ENCODE measurements at regions not wholly inside any gene's neighbourhood (a gene's known extent, or its start where the extent isn't known, plus 50 kb on each side); places are given as distances from the start of the nearest gene placed in this dataset.

DNA sequence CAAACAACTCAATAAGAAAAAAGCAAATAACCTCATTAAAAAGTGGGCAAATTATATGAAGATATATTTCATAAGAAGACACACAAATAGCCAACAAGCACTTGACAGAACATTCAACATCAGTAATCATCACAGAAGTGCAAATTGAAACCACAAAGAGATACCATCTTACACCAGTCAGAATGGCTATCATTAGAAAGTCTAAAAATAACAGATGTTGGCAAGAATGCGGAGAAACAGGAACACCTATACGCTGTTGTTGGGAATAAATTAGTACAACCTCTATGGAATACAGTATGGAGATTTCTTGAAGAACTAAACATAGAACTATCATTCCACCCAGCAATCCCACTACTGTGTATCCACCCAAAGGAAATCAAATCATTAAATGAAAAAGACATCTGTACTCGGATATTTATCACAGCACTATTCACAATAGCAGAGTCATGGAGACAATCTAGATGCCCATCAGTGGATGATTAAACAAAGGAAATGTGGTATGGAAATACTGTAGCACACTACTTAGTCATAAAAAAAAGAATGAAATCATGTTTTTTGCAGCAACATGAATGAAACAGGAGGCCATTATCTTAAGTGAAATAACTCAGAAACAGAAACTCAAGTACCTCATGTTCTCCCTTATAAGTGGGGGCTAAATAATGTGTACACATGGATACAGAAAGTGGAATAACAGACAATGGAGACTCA, 106.8 kb upstream of the FST start:
- H3K4me1 Mint-ChIP-seq, result peaks cover 8% of the 10 kb centered on the region
- no peak overlapping the region for H3K4me3 Mint-ChIP-seq
- H3K27me3 Mint-ChIP-seq, result peaks cover 14% of the 10 kb centered on the region
- H3K36me3 Mint-ChIP-seq, result no peaks in the 10 kb centered on the region
- no peak for DNase-seq
- H3K27ac Mint-ChIP-seq, result no peak overlapping the region
- peaks cover 1% of the 10 kb centered on the region for H3K9me3 Mint-ChIP-seq

GRCh38 chr5:53376853-53377252, 103.6 kb upstream of the FST start:
- Mint-ChIP-seq H3K36me3 (no peaks in the 10 kb centered on the region), H3K27ac (no peak overlapping the region), H3K4me3 (no peak overlapping the region), H3K27me3 (peaks cover 7% of the 10 kb centered on the region), H3K4me1 (peaks cover 8% of the 10 kb centered on the region), H3K9me3 (peaks cover 1% of the 10 kb centered on the region)
- no peak for DNase-seq

DNA sequence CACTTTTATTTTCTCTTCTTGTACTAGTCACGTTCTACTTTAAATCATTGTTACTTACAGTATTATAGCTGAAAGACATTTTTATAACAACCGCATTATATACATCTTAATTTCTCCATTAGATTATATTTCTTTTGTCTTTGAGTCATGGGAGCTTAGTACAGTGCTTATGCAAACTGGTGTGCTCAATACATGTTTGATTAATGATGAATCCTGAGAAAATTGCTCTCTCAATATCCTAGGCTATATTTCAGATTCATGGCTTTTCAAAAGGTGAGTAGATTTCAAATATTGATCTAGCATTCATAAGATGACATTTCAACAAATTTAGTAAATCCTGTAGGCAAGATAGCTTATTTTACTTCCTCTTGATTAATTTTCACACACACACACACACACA, 102.2 kb upstream of the FST start:
- Mint-ChIP-seq H3K4me1 (peaks cover 8% of the 10 kb centered on the region), H3K27me3 (peaks cover 7% of the 10 kb centered on the region), H3K27ac (no peak overlapping the region), H3K36me3 (no peaks in the 10 kb centered on the region), H3K4me3 (no peak overlapping the region), H3K9me3 (peaks cover 1% of the 10 kb centered on the region)
- DNase-seq, result no peak

DNA sequence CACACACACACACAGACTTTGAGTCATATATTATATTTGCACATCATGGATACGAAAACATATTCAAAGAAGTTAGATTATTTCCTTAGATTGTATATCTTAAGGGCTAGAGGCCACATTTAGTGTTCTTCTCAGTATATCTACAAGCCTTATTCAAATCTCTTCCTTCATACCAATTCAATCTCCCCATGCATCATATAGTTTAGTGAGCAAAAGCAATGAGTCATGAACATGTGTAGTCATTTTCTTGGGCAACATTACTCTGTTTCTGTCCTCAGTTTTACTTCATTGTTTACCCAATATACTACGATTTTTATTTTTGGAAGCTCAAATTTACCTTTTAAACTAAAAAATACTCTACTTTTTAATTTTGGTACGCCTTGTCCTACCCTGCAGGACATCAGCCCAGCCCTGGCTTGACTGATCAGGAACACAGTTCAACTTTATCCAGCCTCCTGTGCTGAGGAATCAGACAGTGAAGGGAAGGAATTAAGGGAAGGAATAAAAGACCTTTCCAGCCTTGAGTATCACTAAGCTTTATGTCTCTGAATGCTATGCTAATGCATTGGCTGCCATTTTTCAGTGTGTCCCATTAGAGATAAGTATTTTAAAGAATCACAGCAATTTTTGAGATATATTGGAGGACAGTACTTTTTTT, 101.7 kb upstream of the FST start:
- Mint-ChIP-seq H3K27me3 (peaks cover 7% of the 10 kb centered on the region), H3K4me3 (no peak overlapping the region), H3K36me3 (no peaks in the 10 kb centered on the region), H3K4me1 (peaks cover 7% of the 10 kb centered on the region), H3K9me3 (peaks cover 1% of the 10 kb centered on the region), H3K27ac (no peak overlapping the region)
- DNase-seq, result no peak

DNA sequence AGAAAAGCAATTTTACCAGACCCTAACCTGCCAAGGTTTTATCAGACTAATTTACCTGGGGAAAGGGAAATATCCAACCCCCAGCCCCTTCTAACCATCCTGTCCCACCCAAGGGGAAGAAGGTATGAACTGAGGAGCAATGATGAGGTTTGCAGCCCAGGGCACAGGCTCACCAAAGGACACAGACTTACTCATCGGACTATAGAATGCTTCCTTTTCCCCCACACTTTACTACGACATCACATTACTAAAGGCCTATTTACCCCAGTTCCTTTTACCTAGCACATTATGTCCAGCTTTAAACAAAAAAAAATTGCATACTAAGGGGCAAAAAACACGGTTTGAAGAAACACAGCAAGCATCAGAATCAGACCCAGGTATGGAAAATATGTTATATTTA, 94.1 kb upstream of the FST start:
- Mint-ChIP-seq H3K27ac (no peak overlapping the region), H3K36me3 (no peaks in the 10 kb centered on the region), H3K27me3 (peaks cover 15% of the 10 kb centered on the region), H3K4me3 (no peak overlapping the region), H3K4me1 (no peaks in the 10 kb centered on the region), H3K9me3 (peaks cover 18% of the 10 kb centered on the region)
- no peak for DNase-seq

GRCh38 chr5:53389093-53389492, 91.3 kb upstream of the FST start:
- DNase-seq, result no peak
- peaks cover 18% of the 10 kb centered on the region for H3K9me3 Mint-ChIP-seq
- H3K27me3 Mint-ChIP-seq, result peaks cover 14% of the 10 kb centered on the region
- H3K4me1 Mint-ChIP-seq, result no peaks in the 10 kb centered on the region
- H3K36me3 Mint-ChIP-seq, result no peaks in the 10 kb centered on the region
- H3K4me3 Mint-ChIP-seq, result no peak overlapping the region
- no peak overlapping the region for H3K27ac Mint-ChIP-seq

DNA sequence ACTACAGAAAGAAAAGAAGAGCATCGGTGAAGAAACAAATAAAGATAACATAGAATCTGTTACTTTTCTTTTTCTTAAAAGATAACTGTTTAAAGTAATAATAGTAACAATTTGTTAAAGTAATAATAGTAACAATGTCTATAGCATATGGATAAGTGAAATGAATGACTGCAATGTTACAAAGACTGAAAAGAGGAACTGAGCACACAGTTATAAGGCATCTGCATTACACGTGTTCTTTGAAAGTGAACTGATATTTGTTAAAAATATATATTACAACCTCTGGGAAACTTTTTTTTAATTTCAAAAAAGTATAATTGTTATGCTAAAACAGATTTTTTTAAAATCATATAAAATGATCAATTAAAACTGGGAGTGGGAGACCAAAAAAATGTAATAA, 88.4 kb upstream of the FST start:
- no peak overlapping the region for H3K4me3 Mint-ChIP-seq
- no peak overlapping the region for H3K27ac Mint-ChIP-seq
- H3K9me3 Mint-ChIP-seq, result peaks cover 18% of the 10 kb centered on the region
- no peaks in the 10 kb centered on the region for H3K4me1 Mint-ChIP-seq
- no peak for DNase-seq
- H3K27me3 Mint-ChIP-seq, result peaks cover 3% of the 10 kb centered on the region
- no peaks in the 10 kb centered on the region for H3K36me3 Mint-ChIP-seq

DNA sequence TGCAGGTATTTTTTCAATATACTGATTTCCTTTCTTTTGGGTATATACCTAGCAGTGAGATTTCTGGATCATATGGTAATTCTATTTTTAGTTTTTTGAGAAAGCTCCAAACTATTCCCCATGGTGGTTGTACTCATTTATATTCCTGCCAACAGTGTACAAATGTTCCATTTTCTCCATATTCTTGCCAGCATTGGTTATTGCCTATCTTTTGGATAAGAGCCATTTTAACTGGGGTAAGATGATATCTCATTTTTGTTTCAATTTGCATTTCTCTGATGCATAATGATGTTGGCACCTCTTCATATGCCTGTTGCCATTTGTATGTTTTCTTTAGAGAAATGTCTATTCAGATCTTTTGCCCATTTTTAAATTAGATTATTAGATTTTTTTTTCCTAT, 85.6 kb upstream of the FST start:
- Mint-ChIP-seq H3K27ac (no peak overlapping the region), H3K27me3 (no peaks in the 10 kb centered on the region), H3K4me3 (no peak overlapping the region), H3K9me3 (peaks cover 2% of the 10 kb centered on the region), H3K4me1 (no peaks in the 10 kb centered on the region), H3K36me3 (no peaks in the 10 kb centered on the region)
- DNase-seq, result no peak

GRCh38 chr5:53397141-53397757, 83.2 kb upstream of the FST start:
- H3K27me3 Mint-ChIP-seq, result peaks cover 16% of the 10 kb centered on the region
- H3K36me3 Mint-ChIP-seq, result no peaks in the 10 kb centered on the region

DNA sequence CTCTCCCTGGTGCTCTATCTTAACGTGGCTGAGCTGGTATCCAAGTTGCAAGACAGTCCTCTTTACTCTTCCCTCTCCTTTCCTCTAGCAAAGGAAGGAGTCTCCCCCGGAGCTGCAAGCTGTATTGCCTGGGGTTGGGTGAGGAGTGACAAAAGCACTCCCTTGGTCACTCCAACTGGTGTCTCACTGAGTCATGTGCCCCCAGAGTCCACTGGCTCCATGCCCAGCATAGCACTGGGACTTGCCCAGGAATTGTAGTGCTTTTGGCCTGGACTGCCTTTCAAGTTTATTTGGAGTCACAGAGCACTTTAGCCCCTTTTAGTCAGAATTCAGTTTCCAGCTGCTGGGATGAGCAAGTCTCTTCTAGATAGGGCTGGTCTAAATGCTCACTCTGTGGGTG, 82.6 kb upstream of the FST start:
- Mint-ChIP-seq H3K4me3 (no peak overlapping the region), H3K4me1 (no peaks in the 10 kb centered on the region)

More at GRCh38 chr5:53397141-53397757, 83.2 kb upstream of the FST start:
- DNase-seq, result no peak
- Mint-ChIP-seq H3K4me1 (no peaks in the 10 kb centered on the region), H3K4me3 (no peak overlapping the region), H3K27ac (no peak overlapping the region), H3K9me3 (no peaks in the 10 kb centered on the region)

DNA sequence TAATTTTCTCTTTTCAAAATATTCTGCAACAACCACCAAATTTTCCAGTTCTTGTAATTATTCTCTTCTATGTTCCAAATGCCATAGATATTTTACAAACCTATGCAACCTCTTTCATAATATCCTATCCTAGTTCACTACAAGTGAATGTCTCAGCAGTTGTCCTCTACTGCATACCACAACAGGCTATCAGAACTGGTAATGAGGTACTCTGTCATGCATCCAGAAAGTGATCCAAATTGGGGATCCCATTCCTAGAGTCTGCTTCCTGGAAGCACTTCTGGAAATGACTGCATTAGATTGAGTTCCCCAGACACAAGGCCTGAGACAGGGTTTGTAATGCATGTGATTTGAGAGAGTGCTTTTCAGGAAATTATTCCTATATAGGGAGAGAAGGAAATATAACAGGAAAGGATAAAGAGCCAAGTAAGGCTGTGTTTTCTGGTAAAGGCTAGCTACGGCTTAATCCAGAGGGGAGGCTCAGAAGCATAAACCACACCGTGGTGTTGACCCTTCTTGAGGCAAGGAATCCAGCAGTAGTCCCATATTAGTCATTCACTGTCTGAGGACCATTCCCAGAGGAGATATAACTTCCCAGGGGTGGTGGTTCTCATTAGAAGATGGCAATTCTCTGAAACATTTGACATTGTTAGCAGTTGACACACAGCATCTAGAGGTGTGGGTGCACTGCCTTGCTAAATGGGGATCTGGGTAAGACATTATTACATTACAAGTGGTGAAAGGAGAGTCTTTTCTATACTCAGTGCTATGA, 80.3 kb upstream of the FST start:
- no peak for DNase-seq
- no peaks in the 10 kb centered on the region for H3K4me1 Mint-ChIP-seq

More for the DNA sequence above, 82.6 kb upstream of the FST start:
- no peak for DNase-seq
- H3K9me3 Mint-ChIP-seq, result no peaks in the 10 kb centered on the region
- peaks cover 16% of the 10 kb centered on the region for H3K27me3 Mint-ChIP-seq
- no peaks in the 10 kb centered on the region for H3K36me3 Mint-ChIP-seq
- H3K27ac Mint-ChIP-seq, result no peak overlapping the region

DNA sequence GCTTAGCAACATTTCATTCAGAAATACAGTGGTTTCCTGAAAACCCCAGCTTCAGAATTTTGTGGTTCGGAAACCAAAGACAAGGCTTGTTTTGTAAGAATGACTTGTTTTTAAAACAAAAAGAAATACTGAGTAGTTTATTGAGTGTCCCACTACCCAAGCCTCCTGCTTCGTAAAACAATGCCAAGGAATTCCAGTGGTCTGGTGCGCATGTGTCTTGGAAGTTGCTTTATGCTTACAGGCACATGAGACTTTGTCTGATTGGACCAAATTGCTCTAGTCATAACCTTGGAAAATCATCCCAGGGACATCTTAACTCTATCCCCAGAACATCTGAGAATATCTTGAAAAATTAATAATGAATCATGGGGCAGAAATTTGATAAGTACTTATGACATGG, 77.1 kb upstream of the FST start:
- DNase-seq, result no peak
- H3K27ac Mint-ChIP-seq, result no peak overlapping the region
- no peaks in the 10 kb centered on the region for H3K4me1 Mint-ChIP-seq
- H3K27me3 Mint-ChIP-seq, result peaks cover 20% of the 10 kb centered on the region
- no peaks in the 10 kb centered on the region for H3K36me3 Mint-ChIP-seq
- H3K9me3 Mint-ChIP-seq, result no peaks in the 10 kb centered on the region
- H3K4me3 Mint-ChIP-seq, result no peak overlapping the region

More for the DNA sequence above, 80.3 kb upstream of the FST start:
- Mint-ChIP-seq H3K36me3 (no peaks in the 10 kb centered on the region), H3K27ac (no peak overlapping the region), H3K4me3 (no peak overlapping the region), H3K27me3 (peaks cover 20% of the 10 kb centered on the region), H3K9me3 (no peaks in the 10 kb centered on the region)

DNA sequence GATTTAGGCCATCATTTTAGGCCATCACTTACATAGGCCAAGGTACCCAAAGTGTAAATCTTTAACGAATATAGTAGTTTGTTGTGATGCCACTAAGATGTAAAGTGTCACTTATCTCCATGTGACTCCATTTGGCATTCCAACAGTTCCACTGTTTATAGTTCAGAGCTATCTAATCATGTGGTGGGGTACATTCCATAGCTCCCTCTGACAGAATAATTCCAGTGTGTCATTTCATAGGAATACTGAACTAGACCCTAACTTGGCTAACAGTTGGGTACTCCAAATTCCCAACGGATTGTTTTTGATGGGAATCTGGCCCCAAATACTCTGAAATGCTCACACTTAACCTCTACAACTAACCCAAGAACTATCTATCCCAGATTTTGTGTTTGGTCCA, 76.7 kb upstream of the FST start:
- H3K9me3 Mint-ChIP-seq, result no peaks in the 10 kb centered on the region
- H3K4me3 Mint-ChIP-seq, result no peak overlapping the region
- no peaks in the 10 kb centered on the region for H3K4me1 Mint-ChIP-seq
- no peaks in the 10 kb centered on the region for H3K36me3 Mint-ChIP-seq
- H3K27ac Mint-ChIP-seq, result no peak overlapping the region
- H3K27me3 Mint-ChIP-seq, result peaks cover 20% of the 10 kb centered on the region
- no peak for DNase-seq

DNA sequence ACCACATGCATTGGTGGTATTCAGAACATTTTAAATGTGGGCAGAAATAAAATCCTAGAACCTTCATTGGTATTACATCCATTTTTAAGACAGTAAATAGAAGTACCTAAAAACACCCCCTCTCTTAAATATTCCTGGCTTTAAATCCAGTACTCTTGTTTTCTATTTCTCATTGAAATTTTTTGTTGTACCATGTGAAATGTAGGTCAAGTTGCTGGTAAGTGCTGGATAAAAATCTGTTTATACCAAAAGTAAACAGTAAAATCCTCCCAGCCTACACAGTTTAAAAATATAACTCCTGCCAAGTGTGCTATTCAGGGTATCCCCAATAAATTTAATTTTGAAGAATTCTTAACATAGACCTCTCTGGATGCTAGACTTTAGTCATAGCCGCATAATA, 75.0 kb upstream of the FST start:
- no peaks in the 10 kb centered on the region for H3K4me1 Mint-ChIP-seq
- H3K27ac Mint-ChIP-seq, result no peak overlapping the region
- no peak overlapping the region for H3K4me3 Mint-ChIP-seq
- H3K36me3 Mint-ChIP-seq, result no peaks in the 10 kb centered on the region
- peaks cover 14% of the 10 kb centered on the region for H3K27me3 Mint-ChIP-seq
- no peaks in the 10 kb centered on the region for H3K9me3 Mint-ChIP-seq
- no peak for DNase-seq

- H3K9me3 Mint-ChIP-seq, result no peaks in the 10 kb centered on the region
- H3K27ac Mint-ChIP-seq, result no peak overlapping the region
- H3K36me3 Mint-ChIP-seq, result no peaks in the 10 kb centered on the region
- peaks cover 8% of the 10 kb centered on the region for H3K27me3 Mint-ChIP-seq
- H3K4me1 Mint-ChIP-seq, result peaks cover 6% of the 10 kb centered on the region
- no peak overlapping the region for H3K4me3 Mint-ChIP-seq
- DNase-seq, result no peak
Measured at GRCh38 chr5:53406630-53407316, 73.7 kb upstream of the FST start.

Measured in activated naive CD8-positive, alpha-beta T cell treated with anti-CD3 and anti-CD28 coated beads for 36 hours (primary cell).